ENCODE measurements at regions not wholly inside any gene's neighbourhood (a gene's known extent, or its start where the extent isn't known, plus 50 kb on each side); places are given as distances from the start of the nearest gene placed in this dataset.

DNA sequence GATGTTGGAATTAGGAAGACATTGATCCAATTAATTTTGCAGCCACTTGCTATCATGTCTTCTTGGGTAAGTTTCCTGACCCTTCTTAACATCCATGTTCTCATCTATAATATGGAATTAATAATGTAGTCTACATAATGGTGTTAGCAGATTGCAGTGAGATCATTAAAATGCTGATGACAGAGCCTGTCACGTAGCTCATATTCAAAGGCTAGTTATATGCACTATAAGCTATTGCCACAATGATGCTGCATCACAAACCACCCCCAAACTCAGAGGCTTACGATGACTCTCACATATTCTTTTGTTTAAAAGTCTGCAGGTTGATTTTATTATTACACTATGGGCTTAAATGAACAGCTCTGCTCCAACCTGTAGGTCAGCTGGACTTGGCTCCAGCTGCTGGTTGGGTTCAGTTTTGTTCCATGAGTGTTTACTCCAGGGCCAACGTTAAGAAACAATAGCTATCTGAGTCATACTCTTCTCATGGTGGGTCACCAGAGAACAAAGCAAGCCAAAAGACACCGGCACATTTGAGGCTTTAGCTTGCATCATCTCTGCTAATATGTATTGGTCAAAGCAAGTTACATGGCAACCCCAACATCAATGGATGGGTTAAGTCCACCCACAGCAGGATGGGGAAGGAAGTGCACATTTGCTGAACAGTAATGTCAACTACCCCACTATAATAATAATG lies 250.0 kb upstream of the SLCO3A1 start:
- no peak for TF ChIP-seq EZH2phosphoT487 (IDR thresholded peaks at IDR 0.05; ENCODE audit: insufficient read depth, low read depth)
- TF ChIP-seq EZH2 (IDR thresholded peaks at IDR 0.05; ENCODE audit: insufficient read depth, poor library complexity, severe bottlenecking) = no peak
